Liver (tissue), 8 donors: ENCODE measurements at regions not wholly inside any gene's neighbourhood (a gene's known extent, or its start where the extent isn't known, plus 50 kb on each side); places are given as distances from the start of the nearest gene placed in this dataset.

Experiments used
- DNase-seq: peaks from one replicate; pipeline ENCODE4 v3.0.0-alpha.2; 2017; ENCODE audit warnings: low spot score
- H3K27ac ChIP-seq, 2 donors: one replicate each; pipeline ENCODE4 v1.7.0; 2013; ENCODE audit warnings: inconsistent platforms in 2 of 2, low read length in 2 of 2, control low read depth in 1 of 2, low read depth in 1 of 2, mild to moderate bottlenecking in 1 of 2
- H3K27me3 ChIP-seq, 4 donors: one replicate each; pipeline versions ENCODE4 v1.6.1 to v1.7.0; 2013; ENCODE audit warnings: low read length in 3 of 4, inconsistent platforms in 1 of 4, mild to moderate bottlenecking in 1 of 4, moderate library complexity in 1 of 4; ENCODE audit not compliant: control insufficient read depth in 4 of 4, insufficient read depth in 4 of 4
- H3K36me3 ChIP-seq, 4 donors: one replicate each; pipeline versions ENCODE4 v1.6.1 to v1.7.0; 2013; ENCODE audit warnings: low read length in 3 of 4, mild to moderate bottlenecking in 3 of 4, low read depth in 1 of 4, moderate library complexity in 1 of 4; ENCODE audit not compliant: control insufficient read depth in 4 of 4, insufficient read depth in 3 of 4
- H3K4me1 ChIP-seq, 4 donors: one replicate each; pipeline versions ENCODE4 v1.6.1 to v1.7.0; 2013; ENCODE audit warnings: low read length in 3 of 4, mild to moderate bottlenecking in 3 of 4, moderate library complexity in 1 of 4; ENCODE audit not compliant: control insufficient read depth in 4 of 4, insufficient read depth in 4 of 4
- H3K4me3 ChIP-seq, 3 donors: one replicate each; pipeline versions ENCODE4 v1.6.1 to v1.7.0; 2013; ENCODE audit warnings: low read length in 3 of 3, control low read depth in 1 of 3, low read depth in 1 of 3, mild to moderate bottlenecking in 1 of 3
- H3K9ac ChIP-seq, 2 donors: one replicate each; pipeline ENCODE4 v1.7.0; 2013; ENCODE audit warnings: low read length in 2 of 2, mild to moderate bottlenecking in 2 of 2, moderate library complexity in 2 of 2, control low read depth in 1 of 2, low read depth in 1 of 2
- H3K9me3 ChIP-seq, 4 donors: one replicate each; pipeline versions ENCODE4 v1.6.1 to v1.7.0; 2013; ENCODE audit warnings: low read length in 3 of 4; ENCODE audit not compliant: control insufficient read depth in 4 of 4
- ATF3 ChIP-seq: IDR thresholded peaks from 2 replicates; pipeline ENCODE4 v1.6.1; 2016; ENCODE audit warnings: antibody characterized with exemption
- CTCF ChIP-seq: fragments of 150-350 bp; IDR thresholded peaks from 2 replicates; pipeline ENCODE4 v1.5.1; 2017; ENCODE audit warnings: improper control_type of control experiment, low read depth, low read length; ENCODE audit not compliant: missing input control
- EGR1 ChIP-seq, 2 donors: IDR thresholded peaks; 2 replicates each; pipeline ENCODE4 v1.6.1; 2016 to 2018; ENCODE audit warnings: antibody characterized with exemption in 2 of 2, low read depth in 2 of 2
- FOXA1 ChIP-seq: IDR thresholded peaks from 2 replicates; pipeline ENCODE4 v1.6.1; 2016; ENCODE audit warnings: antibody characterized with exemption
- FOXA2 ChIP-seq: IDR thresholded peaks from 2 replicates; pipeline ENCODE4 v1.6.1; 2016; ENCODE audit warnings: antibody characterized with exemption
- GABPA ChIP-seq, 2 donors: IDR thresholded peaks in 1 of 2; conservative IDR thresholded peaks in 1 of 2; 2 replicates each; pipeline ENCODE4 v1.6.1; 2016; ENCODE audit warnings: antibody characterized with exemption in 2 of 2, mild to moderate bottlenecking in 1 of 2, moderate library complexity in 1 of 2
- HNF4A ChIP-seq, 2 donors: conservative IDR thresholded peaks; 2 replicates each; pipeline ENCODE4 v1.6.1; 2016; ENCODE audit warnings: antibody characterized with exemption in 2 of 2, mild to moderate bottlenecking in 2 of 2
- HNF4G ChIP-seq: IDR thresholded peaks from 2 replicates; pipeline ENCODE4 v1.6.1; 2016; ENCODE audit warnings: antibody characterized with exemption
- JUND ChIP-seq, 2 donors: IDR thresholded peaks; 2 replicates each; pipeline ENCODE4 v1.6.1; 2016; ENCODE audit warnings: antibody characterized with exemption in 2 of 2
- MAX ChIP-seq: IDR thresholded peaks from 2 replicates; pipeline ENCODE4 v1.6.1; 2016; ENCODE audit warnings: antibody characterized with exemption
- NR2F2 ChIP-seq: IDR thresholded peaks from 2 replicates; pipeline ENCODE4 v1.6.1; 2016; ENCODE audit warnings: antibody characterized with exemption
- RAD21 ChIP-seq, 2 donors: IDR thresholded peaks; 2 replicates each; pipeline ENCODE4 v1.6.1; 2016; ENCODE audit warnings: antibody characterized with exemption in 2 of 2, mild to moderate bottlenecking in 2 of 2
- REST ChIP-seq: IDR thresholded peaks from 2 replicates; pipeline ENCODE4 v1.6.1; 2016; ENCODE audit warnings: antibody characterized with exemption, mild to moderate bottlenecking
- RXRA ChIP-seq, 2 donors: IDR thresholded peaks; 2 replicates each; pipeline ENCODE4 v1.6.1; 2017 to 2018; ENCODE audit warnings: antibody characterized with exemption in 2 of 2, mild to moderate bottlenecking in 1 of 2
- SP1 ChIP-seq: IDR thresholded peaks from 2 replicates; pipeline ENCODE4 v1.6.1; 2018; ENCODE audit warnings: antibody characterized with exemption, mild to moderate bottlenecking
- TAF1 ChIP-seq: conservative IDR thresholded peaks from 2 replicates; pipeline ENCODE4 v1.6.1; 2016; ENCODE audit warnings: antibody characterized with exemption, mild to moderate bottlenecking
- ZBTB33 ChIP-seq: IDR thresholded peaks from 2 replicates; pipeline ENCODE4 v1.6.1; 2016; ENCODE audit warnings: antibody characterized with exemption
- WGBS: extraction: QIAGEN DNeasy Blood & Tissue Kit; methylation state at CpG from one replicate; pipeline ENCODE4 v1.1.7; 2013; 5-methylcytosine and 5-hydroxymethylcytosine counted together
- donor health status: healthy.
- donor health status: healthy.
- donor health status: healthy.
- donor health status: healthy.
- donor health status: healthy.

DNA sequence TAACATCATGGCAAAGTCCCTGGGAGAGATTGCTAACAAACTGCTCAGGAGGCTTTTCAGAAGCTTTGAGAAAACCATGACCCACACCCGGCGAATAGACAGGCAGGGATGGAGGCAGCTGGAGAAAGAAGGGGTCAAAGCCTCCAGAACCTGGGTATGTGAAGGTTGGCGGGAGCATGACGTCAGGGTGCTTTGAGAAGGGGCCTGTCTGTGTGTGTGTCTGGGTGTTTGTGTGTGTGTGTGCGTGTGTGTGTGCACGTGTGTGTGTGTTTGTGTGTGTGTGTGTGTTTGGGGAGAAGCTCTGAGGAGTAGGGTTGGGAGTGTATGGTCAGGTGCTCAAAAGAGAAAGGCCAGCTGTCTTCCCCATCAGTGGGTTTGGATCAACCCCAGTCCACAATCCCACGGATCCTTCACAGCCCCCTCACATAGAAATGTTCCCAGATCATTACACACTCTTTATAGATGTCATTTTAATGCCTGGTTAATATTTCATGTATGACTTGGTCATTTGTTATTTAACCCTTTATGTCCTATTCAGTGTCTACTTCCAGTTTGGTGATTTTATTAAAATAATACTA, 254.1 kb upstream of the SMIM21 start:
- H3K9me3 ChIP-seq: no peaks in the 10 kb centered on the region
- 79% methylated on average over 7 of the region's 7 CpGs for WGBS
- TF ChIP-seq RXRA (IDR thresholded peaks at IDR 0.05) (no peak), RAD21 (IDR thresholded peaks at IDR 0.05) (no peak), REST (no peak), FOXA1 (no peak), JUND (IDR thresholded peaks at IDR 0.05) (no peak), TAF1 (no peak), ATF3 (no peak), HNF4G (no peak), FOXA2 (no peak), EGR1 (IDR thresholded peaks at IDR 0.05; ENCODE audit: low read depth in 2 of 2) (no peak), GABPA (IDR thresholded peaks at IDR 0.05 in 1 of 2, conservative IDR thresholded peaks at IDR 0.05 in 1 of 2) (no peak), ZBTB33 (no peak), MAX (no peak)
- H3K27me3 ChIP-seq: no peaks in the 10 kb centered on the region
- no peak for DNase-seq
- H3K36me3 ChIP-seq: no peaks in the 10 kb centered on the region
- H3K27ac ChIP-seq: no peak overlapping the region
- H3K4me1 ChIP-seq: no peaks in the 10 kb centered on the region
- no peak overlapping the region for H3K4me3 ChIP-seq
- H3K9ac ChIP-seq: no peak overlapping the region

DNA sequence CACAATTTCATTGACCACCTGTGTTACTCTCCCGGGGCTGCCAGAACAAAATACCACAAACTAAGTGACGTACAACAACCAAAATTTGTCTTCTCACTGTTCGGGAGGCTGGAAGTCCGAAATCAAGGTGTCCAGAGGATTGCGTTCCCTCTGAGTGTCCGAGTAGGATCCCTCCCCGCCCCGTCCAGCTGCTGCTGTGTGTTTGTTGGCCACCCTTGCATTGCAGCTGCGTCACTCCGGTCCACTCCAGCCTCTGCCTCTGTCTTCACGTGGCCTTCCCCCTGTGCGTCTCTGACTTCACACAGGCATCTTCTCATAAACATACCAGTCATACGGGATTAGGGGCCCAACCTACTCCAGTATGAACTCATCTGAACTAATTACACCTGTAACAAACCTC, 251.8 kb upstream of the SMIM21 start:
- DNase-seq: no peak
- no peak overlapping the region for H3K9ac ChIP-seq
- H3K4me3 ChIP-seq: no peak overlapping the region
- no peak overlapping the region for H3K27ac ChIP-seq
- no peaks in the 10 kb centered on the region for H3K27me3 ChIP-seq
- H3K9me3 ChIP-seq: no peaks in the 10 kb centered on the region
- H3K36me3 ChIP-seq: no peaks in the 10 kb centered on the region
- 79% methylated on average over 13 of the region's 13 CpGs for WGBS
- no peak for TF ChIP-seq HNF4A (conservative IDR thresholded peaks at IDR 0.05)
- no peak for TF ChIP-seq NR2F2
- no peak for TF ChIP-seq CTCF
- no peak for TF ChIP-seq GABPA (IDR thresholded peaks at IDR 0.05 in 1 of 2, conservative IDR thresholded peaks at IDR 0.05 in 1 of 2)
- TF ChIP-seq RAD21 (IDR thresholded peaks at IDR 0.05): no peak
- TF ChIP-seq MAX: no peak
- TF ChIP-seq RXRA (IDR thresholded peaks at IDR 0.05): no peak
- TF ChIP-seq SP1: no peak
- TF ChIP-seq FOXA2: no peak
- TF ChIP-seq EGR1 (IDR thresholded peaks at IDR 0.05; ENCODE audit: low read depth in 2 of 2): no peak
- no peak for TF ChIP-seq JUND (IDR thresholded peaks at IDR 0.05)
- no peaks in the 10 kb centered on the region for H3K4me1 ChIP-seq
